ENCODE measurements at regions not wholly inside any gene's neighbourhood (a gene's known extent, or its start where the extent isn't known, plus 50 kb on each side); places are given as distances from the start of the nearest gene placed in this dataset.

DNA sequence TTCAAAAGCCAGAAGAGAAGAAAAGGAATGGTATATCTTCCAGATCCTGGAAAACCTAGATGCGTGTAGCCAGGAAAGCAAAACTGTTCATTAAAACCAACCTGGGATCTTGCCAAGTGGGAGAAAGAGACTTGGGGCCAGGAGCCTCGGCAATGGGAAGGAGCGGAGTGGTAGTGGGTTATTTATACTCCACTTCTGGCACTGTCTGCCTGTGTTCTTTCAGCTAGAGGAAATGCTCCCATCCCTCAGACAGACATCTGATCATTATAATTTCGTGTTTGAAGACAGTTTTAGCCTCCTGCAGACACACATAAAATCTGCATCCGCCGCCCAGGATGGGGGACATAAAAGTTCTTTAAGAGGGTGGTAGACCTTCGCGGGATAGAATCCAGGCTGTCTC, 421.6 kb downstream of the RPS24 start:
- no peak overlapping the region for H3K4me3 ChIP-seq (ENCODE audit: low read depth, low read length)
- TF ChIP-seq, protein P1, sequence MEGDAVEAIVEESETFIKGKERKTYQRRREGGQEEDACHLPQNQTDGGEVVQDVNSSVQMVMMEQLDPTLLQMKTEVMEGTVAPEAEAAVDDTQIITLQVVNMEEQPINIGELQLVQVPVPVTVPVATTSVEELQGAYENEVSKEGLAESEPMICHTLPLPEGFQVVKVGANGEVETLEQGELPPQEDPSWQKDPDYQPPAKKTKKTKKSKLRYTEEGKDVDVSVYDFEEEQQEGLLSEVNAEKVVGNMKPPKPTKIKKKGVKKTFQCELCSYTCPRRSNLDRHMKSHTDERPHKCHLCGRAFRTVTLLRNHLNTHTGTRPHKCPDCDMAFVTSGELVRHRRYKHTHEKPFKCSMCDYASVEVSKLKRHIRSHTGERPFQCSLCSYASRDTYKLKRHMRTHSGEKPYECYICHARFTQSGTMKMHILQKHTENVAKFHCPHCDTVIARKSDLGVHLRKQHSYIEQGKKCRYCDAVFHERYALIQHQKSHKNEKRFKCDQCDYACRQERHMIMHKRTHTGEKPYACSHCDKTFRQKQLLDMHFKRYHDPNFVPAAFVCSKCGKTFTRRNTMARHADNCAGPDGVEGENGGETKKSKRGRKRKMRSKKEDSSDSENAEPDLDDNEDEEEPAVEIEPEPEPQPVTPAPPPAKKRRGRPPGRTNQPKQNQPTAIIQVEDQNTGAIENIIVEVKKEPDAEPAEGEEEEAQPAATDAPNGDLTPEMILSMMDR (IDR thresholded peaks at IDR 0.05; ENCODE audit: insufficient read depth, low read depth, low read length), result no peak
- no peak for DNase-seq (ENCODE audit: low read depth)

DNA sequence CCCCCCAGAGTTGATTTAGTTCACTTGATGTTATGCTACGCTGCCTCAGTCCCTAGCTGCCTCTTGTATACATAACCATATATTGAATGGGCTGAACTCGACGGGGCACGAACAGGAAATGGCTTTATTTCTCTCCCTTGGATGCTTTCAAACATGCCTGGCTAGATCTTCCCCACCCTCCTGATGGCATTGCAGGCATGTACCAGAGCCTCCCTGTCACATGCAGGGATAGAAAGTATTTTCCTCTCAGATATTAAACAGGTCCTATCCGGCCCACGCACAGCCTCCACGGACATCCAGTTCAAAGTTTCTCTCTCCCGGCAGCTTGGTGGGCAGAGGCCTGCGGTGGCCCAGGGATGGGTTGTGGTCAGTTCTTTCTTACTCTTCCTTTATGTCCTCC, 422.1 kb downstream of the RPS24 start:
- no peak for DNase-seq (ENCODE audit: low read depth)
- TF ChIP-seq, protein P1 (IDR thresholded peaks at IDR 0.05; ENCODE audit: insufficient read depth, low read depth, low read length), result no peak
- no peak overlapping the region for H3K4me3 ChIP-seq (ENCODE audit: low read depth, low read length)

DNA sequence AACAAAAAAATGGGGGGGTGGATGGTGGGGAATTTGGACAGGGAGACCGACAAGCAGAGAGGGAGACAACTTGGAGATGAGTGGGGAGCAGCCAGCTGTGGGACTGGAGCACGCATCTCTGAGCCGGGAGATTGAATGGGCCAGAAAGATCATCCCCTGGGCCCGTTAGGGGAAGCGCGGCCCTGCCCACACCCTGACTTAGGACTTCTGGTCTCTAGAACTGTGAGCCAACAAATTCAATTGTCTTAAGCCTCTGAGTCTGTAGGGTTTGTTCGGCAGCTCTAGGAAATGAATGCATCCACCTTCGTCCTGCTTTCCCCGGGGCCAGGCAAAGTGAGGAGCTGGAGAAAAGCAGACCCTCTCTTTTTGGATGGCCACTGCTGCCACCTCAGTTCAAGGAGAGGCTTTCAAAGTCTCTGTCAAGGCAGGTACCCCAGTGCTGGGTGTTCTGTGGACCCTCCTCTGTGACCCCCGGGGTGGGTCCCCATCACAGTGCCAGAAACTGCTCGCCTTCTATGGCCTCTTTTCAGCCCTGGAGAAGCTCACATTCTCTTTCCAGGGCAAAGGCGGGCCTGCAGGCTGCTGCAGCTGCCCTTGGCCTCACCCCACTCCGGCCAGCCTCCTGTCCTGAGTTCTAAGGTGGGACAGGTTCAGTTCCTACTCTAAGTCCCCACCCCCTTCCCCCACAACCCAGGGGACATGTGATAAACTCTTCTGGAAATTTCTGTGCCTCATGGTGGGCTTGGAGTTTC, 423.2 kb downstream of the RPS24 start:
- DNase-seq (ENCODE audit: low read depth), result no peak
- TF ChIP-seq, protein P1 (IDR thresholded peaks at IDR 0.05; ENCODE audit: insufficient read depth, low read depth, low read length), result no peak
- no peak overlapping the region for H3K4me3 ChIP-seq (ENCODE audit: low read depth, low read length)

DNA sequence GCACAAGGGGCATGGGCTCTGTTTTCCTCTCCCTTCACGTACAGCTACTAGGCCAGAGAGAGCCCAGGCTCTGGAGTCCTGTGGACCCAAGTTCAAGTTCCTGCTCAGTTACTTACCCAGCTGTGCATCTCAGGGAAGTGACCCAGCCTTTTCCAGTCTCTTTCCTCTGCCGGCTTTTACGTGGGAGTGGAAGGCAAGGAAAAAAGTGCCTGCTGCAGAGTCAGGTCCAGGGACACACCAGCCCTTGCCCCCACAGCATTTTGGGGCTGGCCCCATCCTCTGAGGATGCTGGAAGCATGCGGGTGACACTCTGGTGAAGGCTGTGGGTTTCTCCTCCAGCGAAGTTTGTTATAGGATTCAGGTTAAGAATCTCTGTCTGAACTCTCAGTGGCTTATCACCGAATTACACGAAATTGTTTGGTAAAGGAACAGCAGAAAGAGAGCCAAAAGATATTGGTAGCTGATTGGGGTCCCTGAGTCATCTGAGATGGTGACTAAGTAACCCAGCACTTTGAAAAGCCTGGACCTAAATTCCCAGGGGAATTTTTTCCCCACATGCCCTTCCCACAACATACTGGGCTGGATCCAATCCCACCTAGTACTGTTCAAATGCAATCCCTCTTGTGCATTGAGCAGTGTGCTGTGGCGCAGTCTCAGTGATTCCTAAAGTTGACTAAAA, 424.3 kb downstream of the RPS24 start:
- H3K4me3 ChIP-seq (ENCODE audit: low read depth, low read length), result no peak overlapping the region
- peak; percentile 72 for DNase-seq (ENCODE audit: low read depth)
- TF ChIP-seq, protein P1 (IDR thresholded peaks at IDR 0.05; ENCODE audit: insufficient read depth, low read depth, low read length), result no peak

DNA sequence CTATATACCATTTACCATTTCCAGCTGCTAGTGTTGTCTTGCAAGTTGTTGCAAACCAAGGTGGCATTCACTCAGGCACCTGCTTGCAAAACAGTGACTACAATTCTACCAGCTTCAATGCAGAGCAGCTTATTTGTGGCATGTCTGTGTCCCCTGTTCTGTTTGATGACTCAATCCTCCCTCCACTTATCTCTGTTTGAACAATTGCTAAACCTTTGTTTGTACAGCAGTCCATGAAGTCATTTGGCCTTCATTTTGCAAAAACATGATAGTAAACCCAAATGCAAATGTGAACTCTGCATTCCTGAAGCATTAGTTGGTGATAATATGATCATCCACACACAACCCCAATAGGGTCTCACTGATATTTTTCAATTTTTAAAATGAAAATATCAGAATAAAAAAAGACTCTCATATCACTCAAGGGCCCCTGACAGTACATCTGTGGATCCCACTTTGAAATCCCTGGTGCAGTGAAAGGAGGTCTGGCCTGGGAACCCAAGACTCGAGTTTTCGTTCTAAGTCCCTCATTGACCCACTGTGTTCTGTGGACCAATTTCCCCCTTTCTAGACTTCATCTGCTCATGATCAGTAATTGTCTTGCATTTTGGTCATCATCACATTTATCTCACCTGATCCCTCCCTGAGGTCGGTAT, 425.4 kb downstream of the RPS24 start:
- peak; percentile 62 for DNase-seq (ENCODE audit: low read depth)
- H3K4me3 ChIP-seq (ENCODE audit: low read depth, low read length), result no peak overlapping the region
- TF ChIP-seq, protein P1 (IDR thresholded peaks at IDR 0.05; ENCODE audit: insufficient read depth, low read depth, low read length), result no peak

DNA sequence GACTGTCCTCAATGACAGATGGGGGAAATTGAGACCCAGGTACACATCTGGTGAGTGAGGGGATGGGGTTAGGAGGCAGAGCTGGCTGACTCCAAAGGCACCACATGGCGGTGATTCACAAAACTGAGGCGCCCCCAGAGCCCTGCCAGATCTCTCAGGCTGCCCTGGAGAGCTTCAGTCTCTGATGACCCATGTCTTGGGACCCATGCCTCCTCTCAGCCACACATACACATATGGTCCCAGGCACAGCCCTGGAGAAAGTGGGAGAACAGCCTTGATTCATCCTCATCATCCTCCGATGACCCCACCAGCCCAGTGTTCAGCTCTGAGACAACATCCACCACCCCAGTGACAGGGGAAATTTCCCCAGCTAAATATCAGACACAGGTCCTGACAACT, 426.0 kb downstream of the RPS24 start:
- TF ChIP-seq, protein P1 (IDR thresholded peaks at IDR 0.05; ENCODE audit: insufficient read depth, low read depth, low read length), result no peak
- no peak for DNase-seq (ENCODE audit: low read depth)
- H3K4me3 ChIP-seq (ENCODE audit: low read depth, low read length), result no peak overlapping the region

All from fibroblast of villous mesenchyme (primary cell).